Kidney capillary endothelial cell (primary cell): ENCODE measurements at regions not wholly inside any gene's neighbourhood (a gene's known extent, or its start where the extent isn't known, plus 50 kb on each side); places are given as distances from the start of the nearest gene placed in this dataset.

Source experiments
- DNase-seq: peaks from one replicate; pipeline ENCODE4 v3.0.0-alpha.2; 2018; ENCODE audit warnings: low spot score

DNA sequence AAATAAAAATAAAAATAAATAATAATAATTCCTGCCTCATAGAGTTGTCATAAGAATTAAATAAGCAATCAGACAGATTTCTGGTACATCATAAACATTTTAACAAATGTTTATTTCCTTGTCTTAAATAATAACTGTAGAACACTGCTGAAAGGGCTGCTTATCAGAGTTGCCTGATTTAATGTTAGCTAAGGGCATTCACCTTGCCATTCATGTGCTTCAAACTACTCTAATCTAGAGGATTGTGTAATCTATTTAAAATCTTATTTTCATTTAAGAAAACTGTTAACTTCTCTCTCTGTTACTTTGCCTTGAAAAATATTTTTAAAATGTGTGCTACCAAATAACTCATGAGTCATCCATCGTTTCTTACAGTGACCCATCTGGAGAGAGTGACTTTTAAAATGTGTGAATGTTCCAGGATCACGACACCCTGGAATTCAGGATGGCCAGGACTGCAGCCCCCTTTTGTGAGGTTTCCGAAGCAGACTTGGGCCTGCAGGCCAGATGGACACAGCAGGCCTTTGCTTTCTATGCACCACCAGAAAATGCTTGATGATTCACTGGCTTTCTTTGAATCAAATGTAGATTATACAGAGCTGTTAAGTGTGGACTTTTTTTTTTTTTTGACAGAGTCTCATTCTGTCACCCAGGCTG, 109.1 kb upstream of the TNS3 start:
- peak; percentile 26 for DNase-seq

GRCh38 chr7:47689558-47689957, 107.6 kb upstream of the TNS3 start:
- no peak for DNase-seq

- no peak for DNase-seq
These were observed 106.6 kb upstream of the TNS3 start for GRCh38 chr7:47688311-47689100.

DNA sequence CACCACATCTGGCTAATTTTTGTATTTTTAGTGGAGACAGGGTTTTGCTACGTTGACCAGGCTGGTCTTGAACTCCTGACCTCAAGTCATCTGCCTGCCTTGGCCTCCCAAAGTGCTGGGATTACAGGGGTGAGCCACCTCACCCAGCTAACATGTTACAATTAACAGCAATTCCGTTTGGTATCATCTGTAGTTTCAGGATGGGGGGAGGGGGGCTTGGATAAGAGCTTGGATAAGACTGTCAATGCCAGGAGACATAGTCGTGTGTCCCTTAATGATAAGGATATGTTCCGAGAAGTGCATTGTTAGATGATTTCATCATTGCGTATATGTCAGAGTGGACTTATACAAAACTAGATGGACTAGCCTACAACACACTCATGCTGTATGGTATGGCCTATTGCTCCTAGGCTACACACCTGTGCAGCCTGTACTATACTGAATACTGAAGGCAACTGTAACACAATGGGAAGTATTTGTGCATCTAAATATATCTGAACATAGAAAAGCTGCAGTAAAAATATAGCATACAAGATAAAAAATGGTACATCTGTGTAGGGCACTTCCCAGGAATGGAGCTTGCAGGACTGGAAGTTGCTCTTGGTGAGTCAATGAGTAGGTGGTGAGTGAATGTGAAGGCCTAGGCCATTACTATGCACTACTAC, 103.9 kb upstream of the TNS3 start:
- DNase-seq: no peak

GRCh38 chr7:47685151-47685550, 103.2 kb upstream of the TNS3 start:
- no peak for DNase-seq

- no peak for DNase-seq
These were observed 102.8 kb upstream of the TNS3 start for GRCh38 chr7:47684728-47685127.

DNA sequence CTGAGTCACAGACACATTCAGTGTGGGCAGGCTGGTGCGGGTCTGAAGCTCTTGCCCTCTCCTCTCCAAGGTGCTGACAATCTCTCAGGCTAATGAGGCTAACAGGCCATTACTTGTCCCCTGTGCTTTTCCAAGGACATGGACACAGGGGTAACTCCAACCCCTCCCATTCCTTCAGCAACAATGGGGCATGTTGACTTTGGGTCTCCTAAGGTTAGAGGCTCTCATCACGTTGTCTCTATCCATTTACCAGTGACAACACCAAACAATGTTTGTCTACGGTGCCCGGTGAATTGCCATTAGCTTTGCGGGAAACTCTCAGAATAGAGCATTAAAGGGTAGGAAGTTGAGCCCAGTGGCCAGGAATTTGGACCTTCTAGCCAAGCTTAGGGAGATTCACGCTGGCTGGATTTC, 101.6 kb upstream of the TNS3 start:
- DNase-seq: no peak

DNA sequence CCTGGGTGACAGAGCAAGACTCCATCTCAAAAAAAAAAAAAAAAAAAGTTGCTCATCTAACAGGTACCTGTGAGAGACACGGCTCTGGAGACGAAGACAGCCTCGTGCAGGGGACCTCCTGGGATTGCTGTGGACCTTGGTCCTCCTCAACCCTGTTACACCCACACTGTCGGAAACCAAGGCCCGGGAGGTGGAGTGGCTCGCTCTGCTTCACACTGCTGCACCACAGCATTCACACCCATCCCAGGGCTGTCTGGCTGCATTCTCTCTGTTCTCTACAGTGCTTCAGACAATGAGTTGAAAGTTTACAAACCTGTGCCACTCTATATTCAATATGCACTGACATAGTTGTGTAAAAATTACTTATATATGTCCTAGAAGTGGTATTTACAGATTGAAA, 101.0 kb upstream of the TNS3 start:
- DNase-seq: no peak

- DNase-seq: no peak
These were observed 99.4 kb upstream of the TNS3 start for GRCh38 chr7:47681249-47681810.

DNA sequence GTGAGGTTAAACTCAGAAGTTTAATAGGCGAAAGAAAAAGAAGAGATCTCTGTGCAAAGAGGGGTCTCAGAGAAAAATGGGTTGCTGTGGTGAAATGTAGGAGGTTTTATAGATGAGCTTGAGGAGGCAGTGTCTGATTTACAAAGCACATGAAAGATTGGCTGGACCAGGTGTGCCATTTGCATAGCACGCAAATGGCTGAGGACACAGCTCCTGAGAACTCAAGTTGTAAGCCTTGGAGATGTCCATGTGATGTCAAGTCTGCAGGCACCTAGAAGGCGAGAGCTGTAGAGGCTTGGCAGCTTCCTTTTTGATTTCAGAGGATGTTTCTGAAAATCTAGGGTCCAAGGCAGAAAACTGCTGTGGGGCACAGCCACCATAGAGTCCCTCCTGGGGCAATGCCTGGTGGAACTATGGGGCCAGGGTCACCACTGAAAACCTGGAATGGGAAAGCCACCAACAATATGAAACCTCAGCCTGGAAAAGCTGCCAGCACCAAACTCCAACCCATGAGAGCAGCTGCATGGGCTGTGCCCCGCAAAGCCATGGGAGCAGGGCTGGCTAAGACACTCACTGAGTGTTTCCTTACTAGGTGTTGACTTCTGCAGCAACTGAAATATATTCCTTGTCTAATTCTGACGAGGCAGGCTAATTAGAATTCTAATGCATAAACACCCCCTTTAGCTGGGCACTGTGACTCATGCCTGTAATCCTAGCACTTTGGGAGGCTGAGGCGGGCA, 96.9 kb upstream of the TNS3 start:
- no peak for DNase-seq

DNA sequence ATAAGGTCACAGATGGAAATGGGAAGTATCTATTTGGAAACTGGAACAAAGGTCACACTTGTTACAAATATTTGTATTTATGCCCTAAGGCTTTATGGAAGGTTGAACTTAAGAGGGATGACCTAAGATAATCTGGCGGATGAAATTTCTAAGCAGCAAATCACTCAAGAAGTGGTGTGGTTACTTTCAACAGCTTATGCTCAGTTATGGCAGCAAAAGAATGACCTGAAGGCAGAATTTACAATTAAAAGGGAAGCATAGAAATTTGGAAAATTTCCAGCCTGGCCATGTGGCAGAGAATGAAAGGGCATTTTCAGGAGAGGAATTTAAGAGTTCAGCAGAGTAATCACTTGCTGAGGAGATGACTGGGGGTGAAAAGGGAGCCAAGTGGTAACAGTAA, 95.8 kb upstream of the TNS3 start:
- no peak for DNase-seq

DNA sequence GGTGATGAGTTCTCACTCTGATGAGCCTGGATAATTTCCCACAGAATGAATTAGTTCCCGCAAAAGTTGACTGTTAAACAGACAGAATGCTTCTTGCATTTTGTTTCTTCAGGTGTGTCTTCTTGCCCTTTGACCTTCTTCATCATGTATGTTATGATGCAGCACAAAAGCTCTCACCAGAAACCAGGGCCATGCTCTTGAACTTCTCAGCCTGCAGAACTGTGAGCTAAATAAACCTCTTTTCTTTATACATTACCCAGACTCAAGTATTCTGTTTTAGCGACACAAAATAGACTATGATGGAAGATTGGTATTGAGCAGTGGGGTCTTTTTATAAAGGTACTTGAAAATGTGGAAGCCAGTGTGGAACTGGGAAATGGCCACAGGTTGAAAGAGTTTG, 95.2 kb upstream of the TNS3 start:
- no peak for DNase-seq

DNA sequence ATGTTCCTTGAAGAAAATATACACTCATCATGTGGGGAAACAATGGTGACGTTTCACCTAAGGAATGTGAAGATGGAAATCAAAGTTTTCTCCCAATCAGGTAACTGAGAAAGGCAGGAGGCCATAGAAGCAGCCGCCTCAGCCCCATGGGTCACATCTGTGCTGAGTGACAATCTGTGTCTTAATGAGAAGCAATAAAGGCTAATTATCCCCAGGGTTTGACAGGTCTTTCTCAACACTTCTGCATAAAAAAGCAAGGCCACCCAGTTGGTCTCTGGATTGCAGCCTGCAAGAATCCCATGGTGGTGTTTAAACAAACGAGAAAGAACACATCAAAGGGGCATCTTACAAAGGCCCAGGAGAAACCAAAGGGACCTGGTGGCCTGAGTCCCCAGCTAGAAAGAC, 91.1 kb upstream of the TNS3 start:
- no peak for DNase-seq

GRCh38 chr7:47672271-47672791, 90.4 kb upstream of the TNS3 start:
- no peak for DNase-seq

GRCh38 chr7:47671358-47671757, 89.4 kb upstream of the TNS3 start:
- DNase-seq: no peak

DNA sequence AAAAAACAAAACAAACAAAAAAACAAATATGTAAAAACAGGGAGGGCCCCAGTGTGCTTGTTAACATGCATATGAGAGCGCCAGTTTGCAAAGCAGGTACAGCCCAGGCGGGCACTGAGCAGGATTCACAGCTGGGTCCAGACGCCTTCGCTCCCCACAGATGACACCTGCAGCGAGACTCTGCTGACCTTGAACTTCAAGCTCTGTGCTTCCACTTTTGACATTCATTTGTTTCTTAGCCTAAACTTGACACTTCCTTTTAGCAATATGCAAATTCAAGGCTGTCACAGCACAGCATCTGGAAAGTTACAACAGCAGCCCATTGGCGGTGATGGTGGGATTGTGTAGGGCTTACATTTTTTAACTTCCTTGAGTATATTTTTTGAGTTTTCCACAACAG, 88.8 kb upstream of the TNS3 start:
- DNase-seq: no peak

- no peak for DNase-seq
These were observed 88.0 kb upstream of the TNS3 start for GRCh38 chr7:47669901-47670384.

DNA sequence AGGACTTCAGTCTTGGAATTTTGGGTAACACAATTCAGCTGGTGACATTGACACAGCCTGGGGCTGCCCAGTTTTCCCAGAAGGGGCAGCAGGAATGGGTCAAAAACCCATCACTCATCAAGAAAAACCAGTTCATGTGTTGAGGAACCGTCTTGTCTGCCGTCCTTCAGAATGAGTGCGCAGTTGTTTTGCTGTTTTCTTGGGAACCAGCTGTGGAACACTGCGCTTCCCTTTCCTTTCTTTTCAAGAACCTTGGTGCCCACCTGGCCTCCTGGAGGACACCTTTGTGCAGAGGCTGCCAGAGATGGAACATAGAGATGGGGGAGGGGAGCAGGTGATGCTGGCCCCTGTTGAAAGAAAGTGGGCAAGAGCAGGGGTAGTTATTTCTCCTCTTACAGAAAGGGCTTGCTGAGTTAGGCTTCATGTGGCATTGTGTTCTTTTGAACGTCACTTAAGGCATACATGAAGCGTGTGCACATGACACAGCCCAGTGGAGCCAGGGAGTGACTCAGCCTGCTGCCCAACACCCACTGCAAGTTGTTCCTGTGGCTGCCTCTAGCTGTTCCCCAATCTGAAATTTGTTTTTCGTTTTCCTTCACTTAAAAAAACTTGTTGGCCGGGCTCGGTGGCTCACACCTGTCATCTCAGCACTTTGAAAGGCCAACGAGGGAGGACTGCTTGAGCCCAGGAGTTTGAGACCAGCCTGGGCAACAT, 87.4 kb upstream of the TNS3 start:
- DNase-seq: no peak

DNA sequence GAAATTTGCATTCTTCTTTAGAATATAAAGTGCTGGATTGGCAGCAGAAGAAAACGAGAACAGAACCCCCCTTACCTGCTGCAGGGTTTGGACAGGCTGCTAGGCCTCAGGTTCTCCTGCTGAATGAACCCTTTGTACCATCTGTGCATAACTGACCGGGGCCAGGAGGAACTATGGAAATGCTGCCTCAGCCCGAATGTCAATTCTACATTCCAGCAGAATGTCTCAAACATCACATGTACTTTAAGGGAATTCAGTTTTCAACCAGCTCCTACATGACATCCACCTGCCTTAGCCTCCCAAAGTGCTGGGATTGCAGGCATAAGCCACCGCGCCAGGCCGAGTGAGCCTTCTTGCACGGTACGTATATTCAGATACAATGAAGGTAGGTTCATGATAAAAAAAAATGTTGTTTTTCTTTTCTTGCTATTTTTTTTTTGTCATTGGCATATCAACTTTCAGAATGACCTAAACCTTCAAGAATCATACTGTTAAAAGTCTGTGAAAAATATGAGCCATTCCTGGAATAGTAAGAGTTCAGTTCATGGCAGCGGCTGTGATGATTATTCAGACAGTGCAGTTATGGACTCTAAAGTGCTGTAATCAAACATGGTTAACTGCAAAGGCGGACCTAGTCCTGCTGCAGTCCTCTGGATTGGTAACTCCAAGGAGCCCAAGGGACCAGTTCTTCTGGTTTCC, 84.4 kb upstream of the TNS3 start:
- no peak for DNase-seq

DNA sequence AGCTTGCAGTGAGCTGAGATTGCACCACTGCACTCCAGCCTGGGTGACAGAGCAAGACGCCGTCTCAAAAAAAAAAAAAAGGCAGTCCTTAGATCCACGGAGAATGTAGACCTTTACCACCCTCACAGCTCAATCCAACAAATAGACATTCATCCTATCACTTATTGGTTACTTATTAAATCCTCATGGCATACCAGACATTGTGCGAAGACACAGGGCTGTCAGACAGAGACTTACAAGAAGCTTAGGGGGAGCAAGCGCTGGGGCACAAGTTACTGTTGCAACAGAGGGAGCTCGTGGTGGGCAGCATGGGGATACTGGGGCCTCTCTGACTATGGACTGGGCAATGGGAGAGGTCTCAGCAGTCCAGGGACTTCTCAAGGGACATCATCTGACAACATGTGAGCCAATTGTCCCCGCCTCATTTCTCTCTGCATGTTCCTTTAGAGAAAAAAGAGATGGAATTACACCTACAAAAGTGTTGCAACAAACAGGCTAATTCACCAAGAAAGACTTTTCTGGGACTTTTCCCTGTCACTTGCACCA, 82.8 kb upstream of the TNS3 start:
- no peak for DNase-seq
